GM19455 (cell line): ENCODE measurements at regions not wholly inside any gene's neighbourhood (a gene's known extent, or its start where the extent isn't known, plus 50 kb on each side); places are given as distances from the start of the nearest gene placed in this dataset.
"Not testable (repeated sequence)": the region's sequence is repeated elsewhere in the genome, so short reads cannot be mapped to it uniquely, and the experiment has no call there.

Experiments
- ATAC-seq: cut with Tn5 transposase; IDR thresholded peaks from one replicate; pipeline ENCODE4 v1.9.1; 2021; ENCODE audit not compliant: unreplicated experiment

- not testable (repeated sequence) for ATAC-seq
Measured at GRCh38 chr6:86872810-86873209, 64.5 kb upstream of the HTR1E start.

- ATAC-seq = no peak
Measured at GRCh38 chr6:86871681-86872080, 65.6 kb upstream of the HTR1E start.

GRCh38 chr6:86869500-86869899 lies 67.8 kb upstream of the HTR1E start:
- no peak for ATAC-seq

- no peak for ATAC-seq
Measured at GRCh38 chr6:86859513-86859912, 77.8 kb upstream of the HTR1E start.

- no peak for ATAC-seq
Measured at GRCh38 chr6:86858970-86859369, 78.4 kb upstream of the HTR1E start.

GRCh38 chr6:86857783-86858182 lies 79.5 kb upstream of the HTR1E start:
- no peak for ATAC-seq

- ATAC-seq = peak; percentile 60
Measured at GRCh38 chr6:86856937-86857563, 80.3 kb upstream of the HTR1E start.

GRCh38 chr6:86856379-86856778 lies 80.9 kb upstream of the HTR1E start:
- ATAC-seq = no peak

- ATAC-seq = no peak
Measured at GRCh38 chr6:86848986-86849385, 88.3 kb upstream of the HTR1E start.

GRCh38 chr6:86832686-86833085 lies 104.6 kb upstream of the HTR1E start:
- ATAC-seq = no peak

GRCh38 chr6:86825436-86825835 lies 111.9 kb upstream of the HTR1E start:
- ATAC-seq = no peak

GRCh38 chr6:86822747-86823146 lies 114.6 kb upstream of the HTR1E start:
- no peak for ATAC-seq

- ATAC-seq = no peak
Measured at GRCh38 chr6:86820750-86821149, 116.6 kb upstream of the HTR1E start.

GRCh38 chr6:86793649-86794048 lies 143.7 kb upstream of the HTR1E start:
- ATAC-seq = no peak

GRCh38 chr6:86791476-86791875 lies 145.9 kb upstream of the HTR1E start:
- ATAC-seq = no peak

GRCh38 chr6:86789779-86790411 lies 147.4 kb upstream of the HTR1E start:
- ATAC-seq = no peak

GRCh38 chr6:86782328-86782727 lies 155.0 kb upstream of the HTR1E start:
- no peak for ATAC-seq

- ATAC-seq = no peak
Measured at GRCh38 chr6:86780923-86781322, 156.4 kb upstream of the HTR1E start.

GRCh38 chr6:86775893-86776292 lies 161.4 kb upstream of the HTR1E start:
- ATAC-seq = no peak

- ATAC-seq = no peak
Measured at GRCh38 chr6:86765211-86765610, 172.1 kb upstream of the HTR1E start.

GRCh38 chr6:86759953-86760352 lies 177.4 kb upstream of the HTR1E start:
- not testable (repeated sequence) for ATAC-seq

GRCh38 chr6:86756640-86757229 lies 180.6 kb upstream of the HTR1E start:
- ATAC-seq = no peak

- ATAC-seq = no peak
Measured at GRCh38 chr6:86744048-86744447, 193.3 kb upstream of the HTR1E start.
